ENCODE measurements at regions not wholly inside any gene's neighbourhood (a gene's known extent, or its start where the extent isn't known, plus 50 kb on each side); places are given as distances from the start of the nearest gene placed in this dataset.
A peak's percentile ranks its signal among the peaks of the same experiment; 100 is the strongest.

- DNase-seq = no peak
Measured at GRCh38 chr14:65794674-65795279, 382.2 kb downstream of the FUT8 start.

- no peak for DNase-seq
Measured at GRCh38 chr14:65798216-65798615, 385.7 kb downstream of the FUT8 start.

DNA sequence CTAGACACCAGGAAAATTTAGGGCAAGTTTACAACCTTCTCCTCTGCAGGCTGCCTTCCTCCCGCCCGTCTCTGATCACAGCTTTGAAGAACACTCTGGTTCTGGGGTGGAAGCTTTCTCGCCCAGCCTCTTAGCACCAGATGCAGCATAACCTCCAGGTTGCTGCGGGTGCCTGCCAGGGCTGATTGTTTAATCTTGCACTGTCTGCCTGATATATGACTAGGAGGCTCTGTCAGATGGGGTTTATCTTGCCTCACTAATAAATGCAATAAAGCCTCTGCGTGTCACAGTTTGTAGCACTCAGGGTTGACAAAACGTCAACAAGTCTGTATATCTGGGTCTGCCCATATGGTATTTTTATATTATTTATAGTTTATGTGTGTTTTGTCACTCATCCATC, 388.2 kb downstream of the FUT8 start:
- no peak for DNase-seq

DNA sequence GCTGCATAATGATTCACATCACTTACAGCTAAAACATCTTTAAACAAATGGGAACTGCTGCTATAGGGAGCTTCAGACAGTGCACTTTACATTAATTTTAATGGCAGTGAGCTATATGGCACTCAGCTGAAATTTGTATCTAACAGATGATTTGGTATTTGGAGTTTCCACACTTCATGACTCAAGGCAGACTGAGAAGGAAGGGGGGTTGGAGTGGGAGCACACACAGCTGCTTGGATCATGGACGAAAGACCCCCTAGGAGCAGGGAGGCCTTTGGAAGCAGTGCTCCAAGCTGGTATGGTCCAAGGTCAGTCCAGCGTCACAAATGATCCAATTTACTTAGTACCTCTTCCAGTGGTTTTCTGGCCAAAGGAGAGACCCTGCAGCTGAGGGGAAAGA, 389.7 kb downstream of the FUT8 start:
- DNase-seq = no peak

DNA sequence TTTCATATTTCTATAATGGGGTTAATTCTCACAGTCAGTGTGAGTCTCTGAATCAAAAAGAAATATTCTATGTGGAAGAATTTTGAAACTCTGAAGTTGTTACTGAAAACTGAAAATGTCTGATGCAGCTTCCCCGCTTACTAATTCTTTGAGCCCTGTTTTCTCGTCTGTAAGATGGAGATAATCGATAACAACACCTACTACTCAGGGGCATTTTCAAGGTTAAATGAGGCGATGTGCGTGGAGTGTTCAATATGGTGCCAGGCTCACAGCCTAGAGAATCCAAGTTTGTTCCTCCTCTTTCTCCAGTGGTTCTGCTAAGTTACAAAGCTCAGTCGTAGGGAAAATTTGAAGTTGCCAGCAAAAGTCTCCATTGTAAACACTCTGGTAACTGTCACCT, 391.4 kb downstream of the FUT8 start:
- no peak for DNase-seq

DNA sequence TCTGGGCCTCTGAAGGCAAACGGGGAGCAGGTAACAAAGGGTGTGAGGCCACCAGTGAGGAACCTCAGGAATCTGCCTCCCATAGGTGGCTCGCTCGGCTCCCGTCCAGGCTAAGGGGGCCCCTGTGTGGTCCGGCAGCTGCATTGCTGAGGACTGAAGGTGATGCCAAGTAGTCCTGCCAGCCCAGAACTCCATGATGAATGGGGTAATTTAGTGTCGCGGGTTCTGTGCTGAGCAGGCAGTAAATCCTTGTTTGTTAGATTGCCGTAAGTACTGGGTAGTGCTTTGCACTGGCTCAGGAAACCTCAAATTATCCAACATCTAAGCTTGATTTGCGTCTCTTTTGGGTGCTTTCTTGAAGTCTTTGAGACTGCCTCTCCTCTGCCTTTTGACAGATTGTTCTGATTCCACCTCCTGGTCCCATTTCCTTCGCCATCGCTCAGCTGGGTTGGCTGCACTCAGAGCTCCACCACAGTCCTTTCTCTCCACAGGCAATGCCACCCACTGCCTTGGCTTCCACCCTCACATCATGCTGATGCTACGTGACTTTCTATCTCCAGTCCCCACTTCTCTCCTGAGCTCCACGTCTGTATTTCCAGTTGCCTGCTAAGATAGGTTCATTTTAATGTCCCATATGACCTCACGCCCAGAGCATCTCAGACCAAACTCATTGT, 392.0 kb downstream of the FUT8 start:
- DNase-seq = no peak

DNA sequence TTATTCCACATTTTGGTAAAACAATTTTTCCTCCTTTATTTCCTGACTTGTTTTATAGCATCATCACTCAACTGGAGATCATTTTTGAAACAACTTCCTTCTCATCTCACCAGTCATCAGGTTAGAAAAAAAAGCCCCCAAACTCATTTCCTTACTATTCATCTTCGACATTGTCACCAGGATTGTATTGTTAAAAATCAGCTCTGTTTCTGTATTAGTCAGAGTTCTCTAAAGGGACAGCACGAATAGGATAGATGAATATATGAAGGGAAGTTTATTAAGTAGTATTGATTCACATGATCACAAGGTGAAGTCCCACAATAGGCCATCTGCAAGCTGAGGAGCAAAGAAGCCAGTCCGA, 392.6 kb downstream of the FUT8 start:
- DNase-seq = no peak

GRCh38 chr14:65808390-65808789, 395.9 kb downstream of the FUT8 start:
- DNase-seq = no peak

DNA sequence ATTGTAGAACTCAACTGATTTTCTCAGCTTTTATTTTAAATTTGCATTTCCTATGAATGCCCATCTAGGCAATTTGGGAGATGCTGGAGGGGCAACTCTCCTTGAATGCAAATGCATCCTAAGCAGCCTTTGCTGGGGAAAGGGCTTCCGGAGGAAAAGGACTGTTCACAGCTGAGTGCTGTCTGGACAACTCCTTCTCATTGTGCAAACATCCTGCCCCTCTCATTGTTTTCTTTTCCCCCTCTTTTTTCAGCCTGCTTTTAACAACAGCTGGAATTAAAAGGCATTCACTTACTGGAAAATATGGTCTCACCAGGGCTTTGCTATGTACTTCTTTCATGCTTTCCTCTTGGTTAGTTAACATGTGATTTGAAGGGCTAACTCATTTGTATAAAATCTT, 397.8 kb downstream of the FUT8 start:
- DNase-seq = no peak

- no peak for DNase-seq
Measured at GRCh38 chr14:65813760-65814384, 401.3 kb downstream of the FUT8 start.

GRCh38 chr14:65815127-65815526, 402.6 kb downstream of the FUT8 start:
- no peak for DNase-seq

- no peak for DNase-seq
Measured at GRCh38 chr14:65817011-65817410, 404.5 kb downstream of the FUT8 start.

DNA sequence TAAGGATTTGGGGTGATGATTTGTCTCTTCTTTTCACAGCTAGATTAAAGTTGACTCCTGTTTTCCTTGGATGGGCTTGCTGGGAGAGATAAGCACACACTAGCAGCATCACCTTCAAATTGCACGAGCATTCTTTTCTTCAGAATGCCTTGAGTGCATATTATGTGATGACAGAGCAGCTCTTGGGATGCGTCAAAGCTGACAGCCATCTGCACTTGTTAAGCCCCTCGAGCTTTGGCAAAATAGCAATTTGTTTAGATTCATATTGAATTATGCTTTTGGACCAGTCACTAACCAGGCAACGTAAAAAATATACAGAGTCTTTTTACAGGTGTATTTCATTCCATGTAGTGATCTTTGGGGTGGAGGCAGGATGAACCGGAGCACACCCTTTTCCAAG, 407.0 kb downstream of the FUT8 start:
- no peak for DNase-seq

DNA sequence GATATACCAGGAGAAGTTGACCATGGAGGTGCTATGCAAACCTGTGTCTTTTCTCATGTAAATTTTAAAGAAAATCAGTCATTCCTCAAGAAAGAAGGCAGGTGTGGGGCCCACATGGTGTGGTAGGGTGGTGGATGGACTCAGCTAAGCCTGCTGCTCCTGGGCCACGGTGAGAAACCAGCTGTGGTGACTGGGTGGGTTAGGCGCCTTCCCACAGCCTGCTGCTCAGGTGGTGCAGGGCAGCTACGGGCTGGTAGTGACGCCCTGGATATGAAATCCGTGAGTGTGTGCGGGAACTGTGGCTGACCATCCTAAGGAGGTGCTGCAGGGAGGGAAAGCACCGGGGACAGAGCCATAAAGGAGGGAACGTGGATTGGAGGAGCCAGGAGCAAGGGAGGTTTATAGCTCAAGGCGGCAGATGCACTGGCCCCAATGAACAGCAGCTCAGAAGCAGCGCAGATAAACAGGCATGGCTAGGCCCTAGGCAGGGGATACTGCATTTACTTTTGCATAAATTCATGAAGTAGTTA, 408.8 kb downstream of the FUT8 start:
- DNase-seq = no peak

DNA sequence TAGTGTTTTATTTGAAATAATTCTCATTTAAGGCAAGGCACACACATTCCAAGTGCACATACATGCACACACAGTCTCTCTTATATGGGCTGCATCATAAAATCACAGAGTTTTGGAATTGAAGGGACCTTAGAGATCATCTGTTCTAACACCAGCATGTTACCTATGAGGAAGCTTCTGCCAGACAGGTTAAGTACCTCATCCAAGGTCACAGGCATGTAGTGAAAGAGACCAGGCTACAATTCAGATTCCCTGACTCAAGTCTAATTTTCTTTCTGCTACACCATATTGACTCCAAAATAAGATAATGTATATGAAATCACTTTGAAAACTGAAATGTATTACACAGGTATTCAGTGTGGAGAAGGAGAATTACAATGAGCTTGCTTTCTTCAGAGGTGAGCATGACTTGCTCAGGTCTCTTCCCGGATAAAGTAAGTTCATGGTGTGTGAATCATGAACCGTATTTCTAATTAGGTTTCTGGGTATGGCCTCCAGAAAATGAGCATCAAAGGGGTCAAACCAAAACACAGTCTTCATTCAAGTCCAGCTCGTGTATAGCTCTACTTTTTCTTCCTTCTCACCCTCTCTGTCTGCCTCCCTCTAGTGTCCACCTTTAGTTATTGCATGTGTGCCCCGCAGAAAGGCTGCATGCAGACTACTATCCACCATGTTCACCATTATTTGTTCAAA, 411.9 kb downstream of the FUT8 start:
- peak; percentile 54 for DNase-seq

DNA sequence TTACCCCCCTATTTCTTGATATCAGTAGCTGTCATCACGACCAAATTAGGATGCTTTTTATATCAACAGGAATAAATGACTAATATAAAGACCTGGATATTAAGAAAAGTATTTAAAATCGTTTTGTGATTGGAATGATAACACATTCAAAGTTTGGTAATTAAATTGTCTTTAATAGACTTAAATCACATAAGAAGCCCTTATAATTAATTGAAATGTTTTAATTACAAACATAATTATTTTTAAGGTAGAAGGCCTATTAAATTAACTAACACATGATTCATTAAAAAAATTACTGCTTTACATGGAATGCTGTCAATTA, 412.4 kb downstream of the FUT8 start:
- DNase-seq = no peak

DNA sequence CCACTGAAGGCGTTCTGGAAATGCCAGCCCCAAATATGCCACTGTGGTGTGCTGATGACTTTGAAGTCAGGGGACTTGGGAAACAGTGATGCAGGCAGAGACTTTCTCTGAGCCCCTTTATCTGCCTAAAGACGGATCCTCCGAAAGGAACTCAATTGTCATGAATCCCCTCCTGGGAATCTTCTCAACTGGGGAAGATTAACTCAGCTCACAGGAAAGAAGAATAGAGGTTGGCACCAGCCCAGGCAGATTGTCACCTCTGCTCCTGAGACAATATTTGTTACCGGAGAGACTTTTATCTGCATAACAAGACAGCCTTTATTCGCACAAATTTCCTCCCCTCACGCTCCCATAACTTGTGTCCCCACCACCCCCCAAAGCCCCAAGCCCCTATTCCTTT, 414.4 kb downstream of the FUT8 start:
- DNase-seq = no peak

- DNase-seq = no peak
Measured at GRCh38 chr14:65827520-65827919, 415.0 kb downstream of the FUT8 start.

- DNase-seq = no peak
Measured at GRCh38 chr14:65828396-65828795, 415.9 kb downstream of the FUT8 start.

GRCh38 chr14:65832431-65833266, 420.1 kb downstream of the FUT8 start:
- no peak for DNase-seq

GRCh38 chr14:65833267-65833880, 420.8 kb downstream of the FUT8 start:
- DNase-seq = no peak

- DNase-seq = no peak
Measured at GRCh38 chr14:65834051-65834450, 421.5 kb downstream of the FUT8 start.

- no peak for DNase-seq
Measured at GRCh38 chr14:65834812-65835211, 422.3 kb downstream of the FUT8 start.
